ENCODE measurements at regions not wholly inside any gene's neighbourhood (a gene's known extent, or its start where the extent isn't known, plus 50 kb on each side); places are given as distances from the start of the nearest gene placed in this dataset.
"Not testable (repeated sequence)": the region's sequence is repeated elsewhere in the genome, so short reads cannot be mapped to it uniquely, and the experiment has no call there.

DNA sequence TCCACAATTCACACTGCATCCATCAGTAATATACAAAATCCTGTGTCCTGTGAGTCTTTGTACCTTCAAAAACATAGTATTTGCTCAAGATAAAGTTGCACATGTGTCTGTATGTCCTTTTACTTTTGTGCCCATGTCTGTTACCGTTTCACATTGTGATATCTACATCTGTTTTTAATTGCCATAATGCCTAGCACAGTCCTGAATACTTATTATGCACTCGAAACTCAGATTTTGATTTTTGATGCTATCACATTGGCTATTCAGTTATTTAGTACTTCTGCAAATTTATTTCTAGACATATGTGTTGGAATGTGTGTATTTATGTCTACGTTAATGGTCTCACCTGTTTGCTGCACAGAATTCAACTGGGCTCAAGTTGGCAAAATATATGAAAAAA, 452.8 kb upstream of the ZEB2 start:
- TF ChIP-seq, protein P1, sequence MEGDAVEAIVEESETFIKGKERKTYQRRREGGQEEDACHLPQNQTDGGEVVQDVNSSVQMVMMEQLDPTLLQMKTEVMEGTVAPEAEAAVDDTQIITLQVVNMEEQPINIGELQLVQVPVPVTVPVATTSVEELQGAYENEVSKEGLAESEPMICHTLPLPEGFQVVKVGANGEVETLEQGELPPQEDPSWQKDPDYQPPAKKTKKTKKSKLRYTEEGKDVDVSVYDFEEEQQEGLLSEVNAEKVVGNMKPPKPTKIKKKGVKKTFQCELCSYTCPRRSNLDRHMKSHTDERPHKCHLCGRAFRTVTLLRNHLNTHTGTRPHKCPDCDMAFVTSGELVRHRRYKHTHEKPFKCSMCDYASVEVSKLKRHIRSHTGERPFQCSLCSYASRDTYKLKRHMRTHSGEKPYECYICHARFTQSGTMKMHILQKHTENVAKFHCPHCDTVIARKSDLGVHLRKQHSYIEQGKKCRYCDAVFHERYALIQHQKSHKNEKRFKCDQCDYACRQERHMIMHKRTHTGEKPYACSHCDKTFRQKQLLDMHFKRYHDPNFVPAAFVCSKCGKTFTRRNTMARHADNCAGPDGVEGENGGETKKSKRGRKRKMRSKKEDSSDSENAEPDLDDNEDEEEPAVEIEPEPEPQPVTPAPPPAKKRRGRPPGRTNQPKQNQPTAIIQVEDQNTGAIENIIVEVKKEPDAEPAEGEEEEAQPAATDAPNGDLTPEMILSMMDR (IDR thresholded peaks at IDR 0.05): no peak
- TF ChIP-seq POLR2A (IDR thresholded peaks at IDR 0.05): no peak
- H3K36me3 ChIP-seq: no peaks in the 10 kb centered on the region
- DNase-seq: no peak
- H3K27ac ChIP-seq: no peak overlapping the region
- no peaks in the 10 kb centered on the region for H3K27me3 ChIP-seq
- no peak overlapping the region for H3K4me3 ChIP-seq
- no peaks in the 10 kb centered on the region for H3K4me1 ChIP-seq
- H3K9me3 ChIP-seq: peaks cover 0 to 5% (median 0%) of the 10 kb centered on the region in 4 donors

DNA sequence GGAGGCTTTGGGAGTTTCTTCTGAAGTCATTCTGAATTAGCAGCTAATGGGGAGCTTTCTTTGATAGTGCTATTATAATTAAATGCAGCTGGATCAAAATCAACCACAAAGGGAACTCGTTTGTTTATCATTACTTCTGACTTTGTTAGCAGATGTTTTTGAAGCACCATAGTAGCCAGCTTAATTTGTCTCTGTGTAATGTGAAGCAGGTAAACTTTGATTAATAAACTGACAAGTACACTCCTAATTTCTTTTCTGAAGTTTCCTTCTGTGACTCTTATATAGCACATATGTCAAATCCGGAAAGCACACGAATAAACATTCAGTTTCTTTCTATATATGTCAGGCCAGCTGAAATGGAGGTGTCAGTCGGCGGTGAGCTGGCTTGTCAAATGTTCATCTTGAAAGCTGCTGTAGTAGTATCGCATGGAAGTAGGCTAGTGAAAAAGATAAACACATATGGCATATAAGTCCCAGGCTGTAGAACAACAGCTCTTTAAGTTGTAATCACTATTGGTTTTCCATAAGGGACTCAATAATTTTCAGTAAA, 451.9 kb upstream of the ZEB2 start:
- Histone ChIP-seq H3K27me3 (no peaks in the 10 kb centered on the region), H3K4me1 (no peaks in the 10 kb centered on the region), H3K9me3 (peaks cover 0 to 5% (median 0%) of the 10 kb centered on the region in 4 donors), H3K4me3 (no peak overlapping the region), H3K27ac (no peak overlapping the region), H3K36me3 (no peaks in the 10 kb centered on the region)
- no peak for TF ChIP-seq POLR2A (IDR thresholded peaks at IDR 0.05)
- TF ChIP-seq, protein P1 (IDR thresholded peaks at IDR 0.05): no peak
- DNase-seq: no peak

DNA sequence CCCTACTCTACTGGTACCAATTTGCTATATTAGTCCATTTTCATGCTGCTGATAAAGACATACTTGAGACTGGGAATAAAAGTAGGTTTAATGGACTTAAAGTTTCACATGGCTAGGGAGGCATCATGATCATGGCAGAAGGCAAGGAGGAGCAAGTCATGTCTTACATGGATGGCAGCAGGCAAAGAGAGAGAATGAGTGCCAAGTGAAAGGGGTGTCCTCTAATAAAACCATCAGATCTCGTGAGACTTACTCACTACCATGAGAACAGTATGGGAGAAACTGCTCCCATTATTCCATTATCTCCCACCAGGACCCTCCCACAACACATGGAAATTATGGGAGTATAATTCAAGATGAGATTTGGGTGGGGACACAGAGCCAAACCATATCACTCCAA, 450.5 kb upstream of the ZEB2 start:
- not testable (repeated sequence) for H3K27me3 ChIP-seq, H3K4me3 ChIP-seq, H3K4me1 ChIP-seq, H3K27ac ChIP-seq, DNase-seq, H3K9me3 ChIP-seq, H3K36me3 ChIP-seq

DNA sequence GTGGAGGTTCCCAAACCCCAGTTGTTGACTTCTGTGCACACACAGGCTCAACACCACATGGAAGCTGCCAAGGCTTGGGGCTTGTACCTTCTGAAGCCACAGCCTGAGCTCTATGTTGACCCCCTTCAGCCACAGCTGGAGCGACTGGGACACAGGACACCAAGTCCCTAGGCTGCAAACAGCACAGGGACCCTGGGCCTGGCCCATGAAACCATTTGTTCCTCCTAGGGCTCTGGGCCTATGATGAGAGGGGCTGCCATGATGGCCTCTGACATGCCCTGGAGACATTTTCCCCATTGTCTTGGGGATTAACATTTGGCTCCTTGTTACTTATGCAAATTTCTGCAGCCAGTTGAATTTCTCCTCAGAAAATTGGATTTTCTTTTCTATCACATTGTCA, 449.6 kb upstream of the ZEB2 start:
- not testable (repeated sequence) for DNase-seq

DNA sequence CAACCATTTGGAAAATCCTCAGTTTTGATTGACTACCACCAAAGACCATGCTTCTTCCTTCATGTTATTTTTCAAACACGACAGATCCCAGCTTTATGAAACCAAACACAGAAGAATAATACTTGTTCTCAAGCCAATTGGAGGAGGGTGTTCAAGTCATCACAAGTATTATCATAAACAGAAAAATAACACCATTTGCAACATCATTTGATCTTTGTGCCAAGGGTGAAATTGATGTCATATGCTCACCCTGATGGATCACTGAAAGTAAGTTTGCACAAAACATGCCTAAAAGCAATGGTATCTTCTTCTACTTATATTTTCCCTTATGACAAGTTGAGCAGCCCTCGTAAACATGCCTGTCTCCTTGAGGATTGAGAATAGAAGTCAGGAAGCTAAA, 448.0 kb upstream of the ZEB2 start:
- Histone ChIP-seq H3K4me1 (no peaks in the 10 kb centered on the region), H3K27ac (no peak overlapping the region), H3K36me3 (no peaks in the 10 kb centered on the region), H3K4me3 (no peak overlapping the region), H3K9me3 (peaks cover 0 to 8% (median 0%) of the 10 kb centered on the region in 4 donors), H3K27me3 (no peaks in the 10 kb centered on the region)
- TF ChIP-seq POLR2A (IDR thresholded peaks at IDR 0.05): no peak
- TF ChIP-seq, protein P1 (IDR thresholded peaks at IDR 0.05): no peak
- DNase-seq: no peak

More for the DNA sequence above, 449.6 kb upstream of the ZEB2 start:
- not testable (repeated sequence) for H3K9me3 ChIP-seq, H3K4me1 ChIP-seq, H3K27me3 ChIP-seq, H3K36me3 ChIP-seq, H3K4me3 ChIP-seq, H3K27ac ChIP-seq

DNA sequence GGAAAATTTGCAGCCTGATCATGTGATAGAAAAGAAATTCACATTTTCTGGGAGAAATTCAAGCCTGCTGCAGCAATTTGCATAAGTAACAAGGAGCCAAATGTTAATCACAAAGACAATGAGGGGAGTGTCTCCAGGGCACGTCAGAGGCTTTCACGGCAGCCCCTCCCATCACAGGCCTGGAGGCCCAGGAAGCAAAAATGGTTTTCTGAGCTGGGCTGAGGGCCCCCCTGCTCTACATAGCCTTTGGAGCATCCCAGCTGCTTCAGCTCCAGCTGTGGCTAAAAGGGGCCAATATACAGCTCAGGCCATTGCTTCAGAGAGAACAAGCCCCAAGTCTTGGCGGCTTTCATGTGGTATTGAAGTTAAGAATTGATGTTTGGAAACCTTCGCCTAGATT, 445.3 kb upstream of the ZEB2 start:
- no peaks in the 10 kb centered on the region for H3K4me1 ChIP-seq
- TF ChIP-seq POLR2A (IDR thresholded peaks at IDR 0.05): no peak
- TF ChIP-seq, protein P1 (IDR thresholded peaks at IDR 0.05): no peak
- DNase-seq: no peak
- no peak overlapping the region for H3K4me3 ChIP-seq
- H3K36me3 ChIP-seq: no peaks in the 10 kb centered on the region
- H3K27ac ChIP-seq: no peak overlapping the region
- H3K9me3 ChIP-seq: peaks cover 0 to 8% (median 0%) of the 10 kb centered on the region in 4 donors
- H3K27me3 ChIP-seq: no peaks in the 10 kb centered on the region

DNA sequence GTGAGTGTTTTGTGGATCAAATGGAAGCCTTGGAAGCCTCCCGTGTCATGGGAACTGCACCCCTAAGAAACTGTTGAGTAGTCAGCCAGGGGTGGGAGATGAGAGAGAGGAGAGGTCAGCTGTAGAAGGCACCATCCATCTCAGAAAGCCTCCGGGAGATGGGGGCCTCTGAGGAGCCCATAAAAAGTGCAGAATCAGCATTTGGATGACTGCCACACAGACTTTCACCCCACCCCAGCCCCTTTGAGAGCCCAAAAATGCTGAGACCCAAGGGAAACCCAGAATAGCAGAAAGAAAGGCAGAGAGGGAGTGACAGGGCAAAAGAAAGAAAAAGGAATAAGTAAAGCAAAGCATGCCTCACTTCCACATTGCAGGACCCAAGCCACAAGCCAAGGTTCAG, 443.1 kb upstream of the ZEB2 start:
- Histone ChIP-seq H3K27me3 (no peaks in the 10 kb centered on the region), H3K9me3 (peaks cover 0 to 3% (median 0%) of the 10 kb centered on the region in 4 donors), H3K27ac (no peak overlapping the region), H3K36me3 (no peaks in the 10 kb centered on the region), H3K4me3 (no peak overlapping the region), H3K4me1 (no peaks in the 10 kb centered on the region)
- no peak for DNase-seq
- TF ChIP-seq, protein P1 (IDR thresholded peaks at IDR 0.05): no peak
- no peak for TF ChIP-seq POLR2A (IDR thresholded peaks at IDR 0.05)

Data from Peyer's patch (tissue), 4 donors.